Lung (tissue), 11 donors: ENCODE measurements at regions not wholly inside any gene's neighbourhood (a gene's known extent, or its start where the extent isn't known, plus 50 kb on each side); places are given as distances from the start of the nearest gene placed in this dataset.

Experiments used
- ATAC-seq: fragments of 200-7000 bp; cut with Tn5 transposase; one replicate; pipeline ENCODE4 v1.9.1; 2020; ENCODE audit warnings: moderate number of reproducible peaks; ENCODE audit not compliant: insufficient read depth, low FRiP score
- DNase-seq, 3 donors: peaks; one replicate each; pipeline ENCODE4 v3.0.0-alpha.2; 2013 to 2017
- H3K27ac ChIP-seq, 2 donors: one replicate each; pipeline ENCODE4 v1.5.1; 2013; ENCODE audit warnings: mild to moderate bottlenecking in 2 of 2, moderate library complexity in 2 of 2, control low read depth in 1 of 2, inconsistent platforms in 1 of 2, low read depth in 1 of 2, low read length in 1 of 2
- H3K27me3 ChIP-seq, 3 donors: one replicate each; pipeline ENCODE4 v1.5.1; 2013; ENCODE audit warnings: low read length in 2 of 3; ENCODE audit not compliant: control insufficient read depth in 3 of 3, insufficient read depth in 3 of 3
- H3K36me3 ChIP-seq, 4 donors: one replicate each; pipeline ENCODE4 v1.5.1; 2013; ENCODE audit warnings: low read length in 4 of 4, mild to moderate bottlenecking in 1 of 4, moderate library complexity in 1 of 4; ENCODE audit not compliant: control insufficient read depth in 4 of 4, insufficient read depth in 4 of 4
- H3K4me1 ChIP-seq, 5 donors: one replicate each; pipeline ENCODE4 v1.5.1; 2013; ENCODE audit warnings: low read length in 5 of 5, mild to moderate bottlenecking in 2 of 5, moderate library complexity in 1 of 5; ENCODE audit not compliant: control insufficient read depth in 5 of 5, insufficient read depth in 5 of 5
- H3K4me3 ChIP-seq: one replicate; pipeline ENCODE4 v1.5.1; 2013; ENCODE audit warnings: mild to moderate bottlenecking, control low read depth, moderate library complexity
- H3K9ac ChIP-seq, 2 donors: one replicate each; pipeline ENCODE4 v1.5.1; 2013; ENCODE audit warnings: low read length in 2 of 2, control low read depth in 1 of 2; ENCODE audit not compliant: insufficient read depth in 1 of 2
- H3K9me3 ChIP-seq, 4 donors: one replicate each; pipeline ENCODE4 v1.5.1; 2013; ENCODE audit warnings: low read length in 3 of 4, mild to moderate bottlenecking in 1 of 4, moderate library complexity in 1 of 4; ENCODE audit not compliant: control insufficient read depth in 4 of 4, insufficient read depth in 3 of 4
- CTCF ChIP-seq: IDR thresholded peaks from 2 replicates; pipeline ENCODE4 v1.5.1; 2012; ENCODE audit warnings: mild to moderate bottlenecking; ENCODE audit errors: control extremely low read depth, extremely low read depth
- whole genome bisulfite sequencing, 2 donors: extraction: QIAGEN DNeasy Blood & Tissue Kit; methylation state at CpG; one replicate each; pipeline ENCODE4 v1.1.7; 2013; 5-methylcytosine and 5-hydroxymethylcytosine counted together
- donor health status: control.
- donor health status: control.
- donor health status: Bipolar disorder and iron deficiency.
- donor health status: healthy.
- donor health status: DM: yes; HTN: yes; CAD: no.

- Histone ChIP-seq H3K4me3 (no peak overlapping the region), H3K27ac (no peak overlapping the region), H3K27me3 (no peaks in the 10 kb centered on the region), H3K36me3 (no peaks in the 10 kb centered on the region), H3K9ac (no peak overlapping the region), H3K9me3 (peaks cover 0 to 2% (median 0%) of the 10 kb centered on the region in 4 donors), H3K4me1 (peaks cover 0 to 6% (median 0%) of the 10 kb centered on the region in 5 donors)
- ATAC-seq (no peak), DNase-seq (no peak)
- 80 to 82% methylated on average over 5 of the region's 5 CpGs for WGBS, 2 donors
- TF ChIP-seq CTCF = no peak
Observed at GRCh38 chr20:55782224-55782911, 223.0 kb downstream of the CBLN4 start.

GRCh38 chr20:55778796-55779195, 226.5 kb downstream of the CBLN4 start:
- H3K4me1 ChIP-seq = peaks cover 0 to 16% (median 0%) of the 10 kb centered on the region in 5 donors
- peaks cover 0 to 3% (median 0%) of the 10 kb centered on the region in 4 donors for H3K9me3 ChIP-seq
- H3K27ac ChIP-seq = no peak overlapping the region
- no peaks in the 10 kb centered on the region for H3K27me3 ChIP-seq
- H3K4me3 ChIP-seq = no peak overlapping the region
- no peaks in the 10 kb centered on the region for H3K36me3 ChIP-seq
- H3K9ac ChIP-seq = no peak overlapping the region
- no peak for ATAC-seq
- WGBS, 2 donors = 78 to 81% methylated on average over 5 of the region's 5 CpGs
- TF ChIP-seq CTCF = no peak
- DNase-seq = no peak

GRCh38 chr20:55777641-55778040, 227.7 kb downstream of the CBLN4 start:
- no peak for DNase-seq
- Histone ChIP-seq H3K9me3 (peaks cover 0 to 3% (median 0%) of the 10 kb centered on the region in 4 donors), H3K4me1 (peaks cover 0 to 18% (median 0%) of the 10 kb centered on the region in 5 donors), H3K27me3 (no peaks in the 10 kb centered on the region), H3K27ac (no peak overlapping the region), H3K36me3 (no peaks in the 10 kb centered on the region), H3K4me3 (no peak overlapping the region), H3K9ac (no peak overlapping the region)
- TF ChIP-seq CTCF = no peak
- 57 to 73% methylated on average over 2 of the region's 2 CpGs for WGBS, 2 donors
- no peak for ATAC-seq
